Uterus (tissue), 2 donors: ENCODE measurements at regions not wholly inside any gene's neighbourhood (a gene's known extent, or its start where the extent isn't known, plus 50 kb on each side); places are given as distances from the start of the nearest gene placed in this dataset.

Source experiments
- POLR2A ChIP-seq, 2 donors: fragments of 450-650 bp; IDR thresholded peaks; one replicate each; pipeline ENCODE4 v1.6.1; 2016; ENCODE audit warnings: antibody characterized with exemption in 2 of 2, mild to moderate bottlenecking in 1 of 2, moderate library complexity in 1 of 2
- TF ChIP-seq, protein P1 (sequence below), 4 experiments: fragments of 200-600 bp in 2 of 4; fragments of 450-650 bp in 2 of 4; sonication (generic) in 2 of 4; IDR thresholded peaks; one replicate each; pipeline ENCODE4 v1.5.1; 2016 to 2019; ENCODE audit warnings: antibody characterized with exemption in 4 of 4, mild to moderate bottlenecking in 2 of 4, moderate library complexity in 1 of 4

GRCh38 chr3:139793408-139793807 lies 115.6 kb upstream of the NMNAT3 start:
- TF ChIP-seq, protein P1, sequence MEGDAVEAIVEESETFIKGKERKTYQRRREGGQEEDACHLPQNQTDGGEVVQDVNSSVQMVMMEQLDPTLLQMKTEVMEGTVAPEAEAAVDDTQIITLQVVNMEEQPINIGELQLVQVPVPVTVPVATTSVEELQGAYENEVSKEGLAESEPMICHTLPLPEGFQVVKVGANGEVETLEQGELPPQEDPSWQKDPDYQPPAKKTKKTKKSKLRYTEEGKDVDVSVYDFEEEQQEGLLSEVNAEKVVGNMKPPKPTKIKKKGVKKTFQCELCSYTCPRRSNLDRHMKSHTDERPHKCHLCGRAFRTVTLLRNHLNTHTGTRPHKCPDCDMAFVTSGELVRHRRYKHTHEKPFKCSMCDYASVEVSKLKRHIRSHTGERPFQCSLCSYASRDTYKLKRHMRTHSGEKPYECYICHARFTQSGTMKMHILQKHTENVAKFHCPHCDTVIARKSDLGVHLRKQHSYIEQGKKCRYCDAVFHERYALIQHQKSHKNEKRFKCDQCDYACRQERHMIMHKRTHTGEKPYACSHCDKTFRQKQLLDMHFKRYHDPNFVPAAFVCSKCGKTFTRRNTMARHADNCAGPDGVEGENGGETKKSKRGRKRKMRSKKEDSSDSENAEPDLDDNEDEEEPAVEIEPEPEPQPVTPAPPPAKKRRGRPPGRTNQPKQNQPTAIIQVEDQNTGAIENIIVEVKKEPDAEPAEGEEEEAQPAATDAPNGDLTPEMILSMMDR (IDR thresholded peaks at IDR 0.05): no peak
- TF ChIP-seq POLR2A (IDR thresholded peaks at IDR 0.05): no peak
